ENCODE measurements at regions not wholly inside any gene's neighbourhood (a gene's known extent, or its start where the extent isn't known, plus 50 kb on each side); places are given as distances from the start of the nearest gene placed in this dataset.

DNA sequence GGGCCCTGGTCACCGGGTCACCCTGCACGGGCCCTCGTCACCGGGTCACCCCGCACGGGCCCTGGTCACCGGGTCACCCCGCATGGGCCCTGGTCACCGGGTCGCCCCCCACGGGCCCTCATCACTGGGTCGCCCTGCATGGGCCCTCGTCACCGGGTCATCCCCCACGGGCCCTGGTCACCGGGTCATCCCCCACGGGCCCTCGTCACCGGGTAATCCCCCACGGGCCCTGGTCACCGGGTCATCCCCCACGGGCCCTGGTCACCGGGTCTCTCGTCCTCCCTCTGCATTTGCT is 77.6 kb downstream of the RIPK4 start:
- ATAC-seq: no peak
- intact Hi-C loops (cut with DNase I): no loop called here
- DNase-seq (ENCODE audit: missing footprints): peak; percentile 21

DNA sequence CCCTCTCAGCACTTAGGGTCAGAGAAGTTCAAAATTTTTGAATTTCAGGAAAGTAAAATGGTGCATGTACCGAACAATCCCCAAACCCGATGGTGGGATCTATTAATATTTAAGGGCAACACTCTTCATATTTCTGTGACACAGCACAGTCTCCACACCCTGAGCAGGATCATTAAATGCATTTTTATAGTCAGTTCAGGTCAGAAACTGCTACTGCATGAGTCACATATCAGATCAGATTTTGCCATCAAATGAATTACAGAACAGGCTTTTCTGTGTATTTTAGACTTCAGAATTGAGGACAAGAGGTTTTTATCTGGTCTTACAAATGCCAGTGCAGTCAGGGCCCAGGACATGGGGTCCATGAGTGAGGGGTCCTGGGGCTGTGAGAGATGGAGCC is 79.2 kb downstream of the RIPK4 start:
- ATAC-seq (no peak), DNase-seq (ENCODE audit: missing footprints) (no peak)
- intact Hi-C loops (cut with DNase I): no loop called here

DNA sequence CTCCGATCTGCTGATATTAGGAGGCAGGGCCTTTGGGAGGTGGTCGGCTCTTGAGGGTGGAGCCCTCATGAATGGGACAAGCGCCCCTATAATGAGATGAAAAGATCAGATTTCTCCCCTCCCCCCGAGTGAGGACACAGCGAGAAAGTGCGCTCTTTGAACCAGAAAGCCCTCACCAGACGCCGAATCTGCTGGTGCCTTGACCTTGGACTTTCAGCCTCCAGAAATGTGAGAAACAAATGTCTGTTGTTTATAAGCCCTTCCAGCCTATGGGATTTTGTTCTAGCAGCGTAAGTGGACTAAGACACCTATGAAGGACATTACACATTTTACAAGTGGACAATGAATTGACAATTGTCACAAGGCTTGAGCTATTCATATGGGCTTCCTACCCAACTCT is 80.2 kb downstream of the RIPK4 start:
- intact Hi-C loops (cut with DNase I): no loop called here
- ATAC-seq (no peak), DNase-seq (ENCODE audit: missing footprints) (peak; percentile 11)

DNA sequence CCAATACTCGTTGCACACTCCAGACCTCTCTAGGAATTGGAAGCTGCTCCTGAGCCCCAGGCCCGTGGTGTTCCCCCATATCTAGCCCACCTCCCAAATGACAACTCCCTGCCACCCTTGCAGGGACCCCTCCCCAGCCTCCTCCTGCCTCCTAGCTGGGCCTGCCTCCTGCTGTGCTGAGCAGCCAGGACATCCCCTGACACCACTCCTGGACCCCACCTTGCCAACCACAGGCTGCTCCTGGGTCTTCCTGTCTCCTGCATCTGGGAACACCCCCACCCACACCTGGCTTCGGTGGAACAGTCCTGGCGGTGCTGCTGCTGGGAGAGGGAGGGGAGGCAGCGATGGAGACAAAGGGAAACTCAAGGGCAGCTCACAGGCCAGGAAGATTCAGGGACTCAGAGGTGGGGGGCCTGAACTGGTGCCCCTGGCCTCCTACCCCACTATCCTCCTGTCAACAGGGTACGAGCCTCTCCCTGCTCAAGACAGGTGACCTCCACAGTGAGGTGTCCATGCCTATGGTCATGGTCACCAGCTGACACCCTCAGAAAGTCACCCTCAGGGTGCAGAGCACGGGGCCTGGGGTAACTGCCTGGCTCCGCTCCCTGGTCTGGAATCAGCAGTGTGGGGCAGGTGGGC is 81.2 kb downstream of the RIPK4 start:
- no peak for ATAC-seq
- peak; percentile 41 for DNase-seq (ENCODE audit: missing footprints)
- intact Hi-C loops (cut with DNase I): no loop called here

DNA sequence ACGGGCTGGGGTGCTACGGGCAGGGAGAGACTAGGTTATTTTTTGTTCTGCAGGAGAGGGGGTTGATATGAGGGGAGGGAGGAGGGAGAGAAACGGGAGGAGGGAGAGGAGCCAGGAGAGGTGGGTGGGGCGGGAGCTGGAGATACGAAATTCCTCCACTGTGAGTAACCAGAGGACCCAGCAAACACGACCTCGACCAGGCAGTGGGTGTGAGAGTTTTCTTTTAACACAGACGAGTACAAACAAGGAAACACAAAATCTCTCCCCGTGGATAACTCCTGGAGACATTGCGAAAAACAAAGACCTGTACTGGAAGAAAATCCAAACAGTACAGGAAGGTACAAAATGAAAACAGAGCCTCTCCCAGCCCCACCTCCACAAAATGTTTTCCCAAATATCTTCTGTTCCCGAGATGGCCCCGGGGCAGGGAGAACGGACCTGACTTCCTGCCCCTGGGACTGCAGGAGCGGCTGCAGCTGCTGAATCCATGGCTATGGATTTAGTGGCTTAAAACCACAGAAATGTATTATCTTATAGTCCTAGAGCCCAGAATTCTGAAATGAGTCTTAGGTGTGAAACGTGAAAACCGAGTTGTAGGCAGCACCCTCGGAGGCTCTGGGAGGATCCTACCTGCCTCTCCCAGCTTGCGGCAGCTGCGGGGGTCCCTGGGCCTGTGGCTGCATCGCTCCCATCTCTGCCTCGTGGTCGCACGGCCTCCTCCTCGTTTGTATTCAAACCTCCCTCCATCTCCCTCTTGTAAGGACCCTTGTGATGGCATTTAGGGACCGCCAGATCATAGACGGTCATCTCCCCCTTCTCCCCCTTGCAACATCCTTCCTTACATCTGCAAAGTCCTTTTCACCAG is 82.2 kb downstream of the RIPK4 start:
- ATAC-seq (no peak), DNase-seq (ENCODE audit: missing footprints) (peak; percentile 51)
- intact Hi-C loops (cut with DNase I): no loop called here

DNA sequence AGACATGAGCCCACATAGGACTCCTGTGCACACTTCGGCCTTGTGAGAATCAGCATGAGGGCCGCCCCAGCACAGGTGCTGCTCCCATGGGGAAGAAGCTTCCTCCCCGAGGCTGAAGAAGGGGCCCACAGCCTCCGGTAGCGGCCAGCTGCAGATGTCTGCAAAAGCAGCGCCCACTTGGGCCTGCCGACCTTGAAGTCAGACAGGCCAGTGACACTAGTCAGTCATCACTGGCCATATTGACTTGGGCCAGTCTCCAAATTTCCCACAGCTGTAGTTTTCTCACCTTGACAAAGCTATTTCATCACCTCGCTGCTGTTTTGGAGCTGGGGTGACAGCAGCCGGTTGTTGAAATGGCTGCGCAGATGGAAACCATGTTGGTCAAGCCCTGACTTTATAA is 83.0 kb downstream of the RIPK4 start:
- intact Hi-C loops (cut with DNase I): no loop called here
- DNase-seq (ENCODE audit: missing footprints) (peak; percentile 60), ATAC-seq (no peak)

DNA sequence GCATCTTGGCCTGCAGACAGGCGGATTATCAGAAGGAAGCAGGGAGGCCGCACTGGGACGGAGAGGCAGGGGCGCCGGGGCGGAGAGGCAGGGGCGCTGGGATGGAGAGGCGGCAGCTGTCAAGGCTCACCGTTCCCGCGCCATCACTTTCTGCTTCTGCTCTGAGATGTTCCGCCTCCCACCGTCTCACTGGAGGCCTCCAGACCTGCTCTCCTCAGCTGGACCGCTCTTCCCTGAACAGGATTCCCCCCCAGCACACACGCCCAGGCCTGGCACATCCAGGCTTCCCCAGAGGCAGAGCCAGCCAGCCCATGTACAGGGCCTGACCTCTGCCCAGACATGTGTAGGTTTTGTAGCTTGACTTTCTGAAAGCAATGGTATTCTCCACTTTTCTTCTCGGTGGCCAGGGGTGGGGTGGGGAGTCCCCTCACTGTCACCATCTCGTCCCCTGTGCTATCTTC is 84.1 kb downstream of the RIPK4 start:
- ATAC-seq (no peak), DNase-seq (ENCODE audit: missing footprints) (no peak)
- intact Hi-C loops (cut with DNase I): no loop called here

DNA sequence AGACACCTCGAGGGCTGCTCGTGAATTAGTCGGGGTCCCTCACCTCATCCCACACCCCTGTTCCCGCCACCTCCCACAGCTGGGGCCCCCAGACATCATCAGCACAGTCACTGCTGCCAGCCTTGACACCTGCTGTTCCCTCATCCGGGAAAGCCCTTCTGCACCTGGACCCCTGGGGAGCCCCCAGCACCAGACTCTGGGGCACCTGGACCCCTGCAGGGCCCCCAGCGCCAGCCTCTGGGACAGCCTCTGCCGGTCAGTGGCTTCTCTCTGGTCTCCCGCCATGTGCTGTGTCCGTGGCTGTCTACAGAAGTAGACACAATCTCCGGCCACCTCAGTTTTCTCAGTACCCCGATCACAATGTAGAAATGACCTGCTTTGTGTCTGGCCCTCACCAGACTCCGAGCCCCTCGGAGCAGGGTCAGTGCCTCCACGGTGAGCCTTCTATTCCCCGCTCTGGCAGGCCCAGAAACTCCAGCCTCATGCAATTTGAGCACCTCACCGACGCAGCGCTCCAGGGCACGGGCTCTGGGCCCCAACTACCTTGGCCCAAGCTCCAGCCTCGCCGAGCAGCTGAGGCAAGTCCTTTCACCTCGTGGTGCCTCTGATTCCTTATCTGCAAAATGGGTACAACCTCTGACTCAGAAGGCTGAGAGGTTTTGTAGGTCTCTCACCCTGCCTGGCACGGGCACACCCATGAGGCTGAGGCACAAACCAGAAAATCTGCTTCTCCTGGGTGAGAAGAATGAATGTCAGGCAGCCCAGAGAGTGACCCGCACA is 84.7 kb downstream of the RIPK4 start:
- intact Hi-C loops (cut with DNase I): no loop called here
- no peak for DNase-seq (ENCODE audit: missing footprints)
- no peak for ATAC-seq

DNA sequence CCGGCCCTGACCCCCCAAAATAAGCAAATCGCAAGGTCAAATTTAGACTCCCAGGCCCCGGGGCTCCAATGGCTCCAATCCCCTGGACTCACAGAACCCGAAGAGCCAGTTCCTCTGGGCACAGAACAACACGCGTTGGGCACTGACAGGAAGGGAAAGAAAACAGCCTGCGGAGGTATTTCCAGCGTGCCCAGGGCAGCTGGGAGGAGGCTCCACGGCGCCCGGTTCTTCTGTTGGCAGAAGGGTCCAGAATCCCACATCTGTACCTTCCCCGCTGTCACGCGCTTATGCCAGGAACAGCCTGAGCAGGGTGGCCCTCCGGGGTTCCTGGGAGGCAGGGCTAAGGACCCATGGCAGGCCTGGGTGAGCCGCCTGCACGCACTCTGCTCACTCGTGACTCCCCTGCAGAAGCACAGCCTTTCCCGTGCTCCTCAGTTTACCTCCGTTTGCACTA is 85.5 kb downstream of the RIPK4 start:
- DNase-seq (ENCODE audit: missing footprints): peak; percentile 64
- no peak for ATAC-seq
- intact Hi-C loops (cut with DNase I): no loop called here

DNA sequence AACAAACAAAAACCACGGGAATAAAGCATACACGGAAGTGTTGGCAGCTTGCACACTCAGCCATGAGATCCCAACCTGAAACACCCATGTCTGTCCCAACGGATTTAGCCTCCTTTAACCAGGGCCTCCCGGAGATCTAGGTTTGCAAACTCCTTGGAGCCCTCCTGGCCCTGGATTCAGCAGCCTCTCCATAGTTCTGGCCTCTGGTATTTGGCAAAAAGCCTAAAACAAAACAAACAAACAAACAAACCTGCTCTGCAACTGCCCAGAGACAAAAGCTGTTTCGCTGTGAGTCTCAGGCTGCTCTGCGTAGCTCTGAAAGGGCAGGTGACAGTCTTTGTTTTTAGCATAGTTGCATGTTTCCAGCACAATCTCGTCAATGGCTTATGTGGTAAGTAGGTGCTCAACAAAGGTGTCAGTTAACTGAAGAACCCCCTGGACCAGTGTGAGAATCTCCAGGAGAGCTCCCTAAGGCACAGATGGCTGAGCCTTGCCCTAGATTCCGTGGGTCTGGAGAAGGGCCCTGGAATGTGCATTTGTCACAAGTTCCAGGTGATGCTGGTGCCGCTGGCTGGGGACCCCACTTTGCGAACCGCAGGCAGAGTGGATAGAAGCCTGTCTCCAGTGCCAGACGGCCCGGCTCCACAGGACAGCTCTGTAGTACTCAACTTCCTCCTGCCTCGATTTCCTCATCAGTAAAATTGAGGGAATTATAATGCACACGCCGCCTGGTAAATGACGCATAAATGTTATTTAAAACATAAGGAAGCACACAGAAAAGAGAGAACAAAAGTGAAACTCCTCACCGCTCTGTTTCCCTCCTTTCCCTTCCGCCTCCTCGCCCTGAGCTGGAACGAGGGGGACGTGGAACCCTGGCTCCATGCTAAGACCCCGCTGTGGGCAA is 86.2 kb downstream of the RIPK4 start:
- intact Hi-C loops (cut with DNase I): no loop called here
- ATAC-seq: no peak
- no peak for DNase-seq (ENCODE audit: missing footprints)

DNA sequence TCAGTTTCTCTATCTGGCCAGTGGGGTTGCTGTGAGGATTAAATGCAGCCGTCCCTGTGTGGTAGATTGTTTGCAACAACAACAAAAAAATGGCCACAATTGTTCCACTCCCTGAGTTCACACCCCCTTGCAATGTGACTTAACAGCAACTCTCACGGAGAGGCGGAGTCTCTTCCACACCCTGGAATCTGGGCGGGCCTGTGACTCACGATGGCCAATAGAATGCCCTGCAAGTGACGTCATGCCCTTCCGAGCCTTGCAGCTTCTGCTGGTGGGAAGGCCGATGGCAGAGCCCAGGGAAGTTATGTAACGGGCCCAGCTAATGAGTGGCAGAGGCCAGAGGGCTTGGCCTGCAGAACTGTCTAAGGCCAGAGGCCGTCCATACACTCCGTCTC is 87.9 kb downstream of the RIPK4 start:
- intact Hi-C loops (cut with DNase I): no loop called here
- ATAC-seq (peak; percentile 96), DNase-seq (ENCODE audit: missing footprints) (peak; percentile 91)

DNA sequence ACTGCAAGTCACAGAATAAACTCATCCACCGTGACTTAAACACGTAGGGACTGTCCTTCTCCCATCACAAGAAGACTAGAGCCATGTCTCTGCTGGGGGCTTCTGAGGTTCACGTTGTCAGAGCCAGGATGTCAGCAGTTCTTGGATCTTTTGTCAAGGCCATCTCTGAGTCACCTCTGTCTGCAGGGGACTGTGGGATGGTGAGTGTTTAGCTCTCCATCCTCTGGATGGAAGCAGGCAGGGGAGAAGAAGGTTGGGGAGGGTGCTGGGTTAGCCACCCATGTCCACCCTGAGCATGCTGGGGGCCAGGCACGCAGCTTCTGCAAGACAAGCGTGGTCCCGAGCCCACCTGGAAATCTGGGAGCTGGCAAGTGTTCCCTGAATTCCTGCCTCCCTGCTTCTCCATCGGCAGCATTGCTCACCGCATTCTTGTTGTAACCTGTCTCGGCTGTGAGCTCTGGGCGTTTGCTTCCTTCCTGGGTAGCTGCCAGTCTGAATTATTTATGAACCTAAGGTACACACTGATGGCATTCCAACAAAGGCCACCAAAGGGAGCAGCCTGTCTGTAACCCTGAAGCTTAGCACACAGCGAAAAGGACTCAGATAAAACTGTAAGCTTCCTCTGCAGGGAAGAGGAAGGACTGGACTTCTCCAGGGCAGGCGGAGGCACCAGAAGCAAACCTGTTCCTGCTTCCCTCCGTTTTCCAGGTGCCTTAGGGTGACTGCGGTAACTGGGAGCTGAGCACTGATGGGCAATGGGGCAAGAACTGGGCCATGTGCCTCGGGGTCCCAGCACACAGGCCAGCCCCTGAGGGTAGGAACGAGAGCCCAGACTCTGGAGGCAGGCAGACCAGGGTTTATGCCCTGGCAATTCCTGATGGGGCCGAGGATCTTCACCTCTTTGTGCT is 88.6 kb downstream of the RIPK4 start:
- ATAC-seq (no peak), DNase-seq (ENCODE audit: missing footprints) (no peak)
- intact Hi-C loops (cut with DNase I): no loop called here

DNA sequence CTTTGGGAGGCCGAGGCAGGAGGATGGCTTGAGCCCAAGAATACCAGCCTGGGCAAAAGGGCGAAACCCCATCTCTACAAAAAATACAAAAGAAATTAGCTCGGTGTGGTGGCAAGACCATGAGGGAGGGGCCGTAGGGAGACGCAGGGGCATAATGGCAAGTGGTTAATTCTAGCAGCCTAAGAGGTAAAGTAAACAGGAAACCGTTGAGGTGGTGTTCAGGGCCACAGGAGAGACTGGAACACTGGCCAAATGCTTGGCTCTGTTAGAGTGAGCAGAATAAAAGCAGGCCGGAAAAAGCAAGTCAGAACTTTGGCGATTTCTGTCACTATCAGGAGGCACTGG is 89.2 kb downstream of the RIPK4 start:
- ATAC-seq: no peak
- no peak for DNase-seq (ENCODE audit: missing footprints)
- intact Hi-C loops (cut with DNase I): no loop called here

DNA sequence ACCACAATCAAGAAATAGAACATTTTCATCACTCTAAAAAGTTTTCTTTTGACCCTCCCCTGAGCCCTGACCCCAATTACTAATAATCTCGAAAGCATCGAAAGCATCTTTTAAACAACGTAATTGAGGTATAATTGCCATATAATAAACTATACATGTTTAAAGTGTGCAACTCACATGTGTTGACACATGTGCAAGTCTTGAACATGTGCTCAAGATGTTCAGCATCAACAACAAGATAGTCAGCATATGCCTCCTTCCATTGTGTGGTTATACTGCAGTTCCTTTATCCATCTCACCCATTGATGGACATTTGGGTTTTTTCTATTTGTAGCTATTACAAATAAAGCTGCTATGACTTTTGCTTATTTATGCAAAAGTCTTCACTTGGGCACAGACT is 90.7 kb downstream of the RIPK4 start:
- no peak for DNase-seq (ENCODE audit: missing footprints)
- ATAC-seq: no peak
- intact Hi-C loops (cut with DNase I): no loop called here

DNA sequence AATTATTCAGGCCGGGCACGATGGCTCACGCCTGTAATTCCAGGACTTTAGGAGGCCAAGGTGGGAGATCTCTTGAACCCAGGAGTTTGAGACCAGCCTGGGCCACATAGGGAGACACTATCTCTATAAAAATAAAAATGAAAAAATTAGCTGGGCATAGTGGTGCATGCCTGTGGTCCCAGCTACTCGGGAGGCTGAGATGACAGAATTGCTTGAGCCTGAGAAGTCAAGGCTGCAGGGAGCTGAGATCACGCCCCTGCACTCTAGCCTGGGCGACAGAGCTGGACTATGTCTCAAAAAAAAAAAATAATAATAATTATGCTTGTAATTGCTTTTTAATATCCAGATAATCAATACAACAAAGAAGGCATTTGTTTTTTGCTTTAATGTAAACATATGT is 91.3 kb downstream of the RIPK4 start:
- ATAC-seq: no peak
- intact Hi-C loops (cut with DNase I): no loop called here
- DNase-seq (ENCODE audit: missing footprints): no peak

DNA sequence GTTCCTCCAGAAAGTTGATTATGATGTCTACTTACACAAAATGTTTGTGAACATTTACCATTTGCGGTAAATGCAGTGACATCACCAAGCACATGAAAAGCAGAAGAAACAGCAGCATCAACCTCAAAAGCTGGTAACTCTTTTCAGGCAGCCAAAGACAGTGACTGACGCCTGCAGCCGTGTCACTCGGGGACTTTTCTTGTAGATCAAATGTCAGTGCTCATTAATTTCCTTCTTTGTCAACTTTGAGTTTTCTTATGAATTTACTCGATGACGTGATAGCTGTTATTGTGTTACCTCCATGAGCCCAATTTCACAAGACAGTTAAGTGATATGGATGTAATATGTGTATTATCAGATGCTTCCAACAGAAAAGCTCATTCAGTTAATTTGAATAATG is 92.5 kb downstream of the RIPK4 start:
- DNase-seq (ENCODE audit: missing footprints) (no peak), ATAC-seq (no peak)
- intact Hi-C loops (cut with DNase I): no loop called here

DNA sequence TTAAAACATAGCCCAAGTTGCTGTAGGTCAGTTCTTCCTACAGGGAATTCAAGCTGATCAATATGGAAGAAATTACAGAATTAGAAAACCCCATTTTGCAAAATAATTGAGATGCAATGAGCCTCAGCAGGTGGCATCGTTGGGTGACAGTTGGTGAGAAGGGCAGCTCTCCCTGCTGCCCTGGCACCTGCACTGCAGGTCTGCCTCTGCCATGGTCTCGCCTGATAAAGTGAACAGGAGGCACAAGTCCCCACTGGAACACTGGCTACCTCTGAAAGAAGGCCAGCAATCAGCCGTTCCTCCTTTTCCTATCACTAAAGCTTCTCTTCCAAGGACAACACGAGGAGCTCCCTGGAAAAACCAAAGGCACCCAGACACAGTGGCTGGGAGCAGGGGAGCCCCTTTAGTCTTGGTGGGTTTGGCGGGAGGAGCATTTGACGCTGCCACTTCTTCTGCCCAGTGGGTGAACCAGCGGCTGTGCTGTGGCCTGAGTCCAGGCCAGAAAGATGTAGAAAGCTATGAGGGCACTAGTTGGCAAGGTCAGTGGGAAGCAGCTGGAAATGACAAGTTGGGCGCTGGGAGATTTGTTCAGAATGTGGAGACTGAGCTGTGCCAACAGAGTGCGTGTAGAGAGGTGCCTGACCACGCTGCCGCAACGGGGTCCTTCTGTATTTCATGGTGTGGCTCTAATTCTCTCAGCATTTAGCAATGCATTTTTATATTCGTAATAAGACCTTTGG is 93.1 kb downstream of the RIPK4 start:
- intact Hi-C loops (cut with DNase I): no loop called here
- ATAC-seq (no peak), DNase-seq (ENCODE audit: missing footprints) (no peak)

Measured in Right ventricle myocardium inferior (tissue), 1 donor.